ENCODE measurements at regions not wholly inside any gene's neighbourhood (a gene's known extent, or its start where the extent isn't known, plus 50 kb on each side); places are given as distances from the start of the nearest gene placed in this dataset.

DNA sequence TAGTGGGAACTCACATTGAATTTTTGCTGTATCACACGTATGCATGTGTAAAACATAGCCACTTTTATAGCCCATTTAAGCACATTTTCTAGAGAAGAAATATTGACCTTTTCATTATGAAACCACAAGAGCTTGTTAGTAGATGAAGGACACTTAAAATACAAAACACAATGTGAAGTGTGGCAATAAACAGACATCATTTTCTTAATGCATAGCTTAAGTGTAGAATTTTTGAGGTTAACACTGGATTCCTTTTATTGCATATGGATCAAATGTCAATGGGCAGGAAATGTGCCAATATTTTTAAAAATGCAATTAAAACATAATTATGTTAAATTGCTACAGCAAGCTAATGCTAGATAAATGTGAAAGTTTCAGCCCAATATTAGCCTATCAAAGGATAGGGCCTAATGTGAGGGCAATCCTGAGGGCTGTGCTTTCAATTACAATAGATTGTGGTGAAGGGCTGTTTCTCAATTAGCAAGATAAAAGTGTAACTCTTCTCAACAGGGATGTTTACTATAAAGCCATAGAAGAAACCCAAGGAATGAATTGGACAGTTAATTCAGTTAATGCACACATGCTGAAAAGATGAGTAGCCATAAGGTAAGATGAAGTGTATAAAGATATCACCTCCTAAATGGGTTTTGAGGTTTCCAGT lies 489.0 kb upstream of the CDIN1 start:
- 90% methylated on average over 1 of the region's 1 CpG for WGBS
- no peaks in the 10 kb centered on the region for H3K4me1 ChIP-seq

DNA sequence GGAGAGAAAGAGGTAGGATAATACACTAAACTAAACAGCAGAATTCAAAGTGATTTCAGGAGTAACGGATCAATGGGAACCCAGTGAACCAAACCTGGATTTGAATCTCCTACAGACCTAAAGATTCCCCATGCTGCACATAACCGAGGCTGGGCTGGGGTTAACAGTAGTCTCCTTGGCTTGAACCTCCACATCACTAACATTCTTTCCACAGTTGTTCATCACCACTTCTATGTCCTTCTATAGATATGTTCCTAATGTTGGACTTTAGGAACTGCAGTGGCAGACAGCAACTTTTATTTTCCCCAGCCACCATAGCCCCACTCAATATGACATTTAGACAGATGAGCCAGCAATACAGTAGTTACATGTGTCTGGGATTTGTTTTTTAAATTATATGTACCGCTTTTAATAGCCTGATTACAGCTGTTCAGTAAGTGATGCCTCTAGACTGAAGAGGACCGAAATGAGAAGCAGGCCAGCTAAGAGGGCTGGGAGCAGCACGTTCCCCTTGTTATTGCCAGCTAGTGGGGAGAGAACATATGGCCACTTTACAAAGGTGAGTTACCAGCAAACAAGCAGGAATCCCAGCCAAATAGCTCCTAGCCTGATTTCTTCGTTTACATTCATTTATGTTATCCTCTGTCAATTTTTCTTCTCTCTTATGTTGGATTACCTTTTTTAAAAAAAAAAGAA lies 472.6 kb upstream of the CDIN1 start:
- peaks cover 16 to 52% (median 42%) of the 10 kb centered on the region in 4 donors for H3K4me1 ChIP-seq
- WGBS: 64% methylated on average over 6 of the region's 6 CpGs
- no peaks in the 10 kb centered on the region for H3K27me3 ChIP-seq
- DNase-seq (ENCODE audit: extremely low spot score): no peak
- TF ChIP-seq EP300 (IDR thresholded peaks at IDR 0.05) (no peak), POLR2A (IDR thresholded peaks at IDR 0.05; ENCODE audit: low read depth) (no peak), POLR2AphosphoS5 (IDR thresholded peaks at IDR 0.05) (peak in 1 of 2 donors; percentile 36)
- TF ChIP-seq, protein P1, sequence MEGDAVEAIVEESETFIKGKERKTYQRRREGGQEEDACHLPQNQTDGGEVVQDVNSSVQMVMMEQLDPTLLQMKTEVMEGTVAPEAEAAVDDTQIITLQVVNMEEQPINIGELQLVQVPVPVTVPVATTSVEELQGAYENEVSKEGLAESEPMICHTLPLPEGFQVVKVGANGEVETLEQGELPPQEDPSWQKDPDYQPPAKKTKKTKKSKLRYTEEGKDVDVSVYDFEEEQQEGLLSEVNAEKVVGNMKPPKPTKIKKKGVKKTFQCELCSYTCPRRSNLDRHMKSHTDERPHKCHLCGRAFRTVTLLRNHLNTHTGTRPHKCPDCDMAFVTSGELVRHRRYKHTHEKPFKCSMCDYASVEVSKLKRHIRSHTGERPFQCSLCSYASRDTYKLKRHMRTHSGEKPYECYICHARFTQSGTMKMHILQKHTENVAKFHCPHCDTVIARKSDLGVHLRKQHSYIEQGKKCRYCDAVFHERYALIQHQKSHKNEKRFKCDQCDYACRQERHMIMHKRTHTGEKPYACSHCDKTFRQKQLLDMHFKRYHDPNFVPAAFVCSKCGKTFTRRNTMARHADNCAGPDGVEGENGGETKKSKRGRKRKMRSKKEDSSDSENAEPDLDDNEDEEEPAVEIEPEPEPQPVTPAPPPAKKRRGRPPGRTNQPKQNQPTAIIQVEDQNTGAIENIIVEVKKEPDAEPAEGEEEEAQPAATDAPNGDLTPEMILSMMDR (IDR thresholded peaks at IDR 0.05): no peak
- H3K4me3 ChIP-seq: no peak overlapping the region
- H3K9me3 ChIP-seq: no peaks in the 10 kb centered on the region
- no peaks in the 10 kb centered on the region for H3K36me3 ChIP-seq
- intact Hi-C loops (cut with DNase I): no loop called here
- peak overlapping the region; percentile 8 to 60 (median 42) for H3K27ac ChIP-seq (replicated peaks in 1 of 4)

More for the DNA sequence above, 489.0 kb upstream of the CDIN1 start:
- Histone ChIP-seq H3K9me3 (peaks cover 0 to 10% (median under 1%) of the 10 kb centered on the region in 4 donors), H3K27me3 (no peaks in the 10 kb centered on the region), H3K36me3 (no peaks in the 10 kb centered on the region), H3K27ac (replicated peaks in 1 of 4) (no peak overlapping the region), H3K4me3 (no peak overlapping the region)
- intact Hi-C loops (cut with DNase I): no loop called here
- no peak for DNase-seq (ENCODE audit: extremely low spot score)
- TF ChIP-seq EP300 (IDR thresholded peaks at IDR 0.05): no peak
- no peak for TF ChIP-seq POLR2AphosphoS5 (IDR thresholded peaks at IDR 0.05)
- TF ChIP-seq POLR2A (IDR thresholded peaks at IDR 0.05; ENCODE audit: low read depth): no peak
- TF ChIP-seq, protein P1 (IDR thresholded peaks at IDR 0.05): no peak

DNA sequence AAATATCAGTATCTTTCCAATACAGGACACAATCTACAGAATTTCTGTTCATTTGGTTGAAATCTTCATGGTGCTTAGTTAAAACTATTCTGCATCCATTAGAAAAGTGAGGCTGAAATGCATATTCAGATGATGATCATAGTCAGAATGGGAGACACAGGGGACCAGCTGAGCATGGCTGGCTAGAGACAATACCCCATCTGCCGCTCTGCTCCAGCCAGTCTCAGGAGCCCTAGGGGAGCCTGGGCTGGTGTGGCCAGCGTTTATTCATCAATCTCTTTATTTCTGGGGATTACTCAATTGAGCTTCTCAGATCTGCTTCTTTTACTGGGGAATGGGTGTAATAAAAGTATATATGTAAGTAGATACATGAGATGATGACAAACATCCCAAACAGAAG lies 470.9 kb upstream of the CDIN1 start:
- no peaks in the 10 kb centered on the region for H3K27me3 ChIP-seq
- no peak overlapping the region for H3K4me3 ChIP-seq
- H3K36me3 ChIP-seq: no peaks in the 10 kb centered on the region
- 95% methylated on average over 2 of the region's 2 CpGs for WGBS
- H3K27ac ChIP-seq (replicated peaks in 1 of 4): no peak overlapping the region
- intact Hi-C loops (cut with DNase I): no loop called here
- TF ChIP-seq, protein P1 (IDR thresholded peaks at IDR 0.05): no peak
- TF ChIP-seq EP300 (IDR thresholded peaks at IDR 0.05): no peak
- no peak for DNase-seq (ENCODE audit: extremely low spot score)
- no peaks in the 10 kb centered on the region for H3K9me3 ChIP-seq
- H3K4me1 ChIP-seq: peaks cover 16 to 52% (median 37%) of the 10 kb centered on the region in 4 donors

DNA sequence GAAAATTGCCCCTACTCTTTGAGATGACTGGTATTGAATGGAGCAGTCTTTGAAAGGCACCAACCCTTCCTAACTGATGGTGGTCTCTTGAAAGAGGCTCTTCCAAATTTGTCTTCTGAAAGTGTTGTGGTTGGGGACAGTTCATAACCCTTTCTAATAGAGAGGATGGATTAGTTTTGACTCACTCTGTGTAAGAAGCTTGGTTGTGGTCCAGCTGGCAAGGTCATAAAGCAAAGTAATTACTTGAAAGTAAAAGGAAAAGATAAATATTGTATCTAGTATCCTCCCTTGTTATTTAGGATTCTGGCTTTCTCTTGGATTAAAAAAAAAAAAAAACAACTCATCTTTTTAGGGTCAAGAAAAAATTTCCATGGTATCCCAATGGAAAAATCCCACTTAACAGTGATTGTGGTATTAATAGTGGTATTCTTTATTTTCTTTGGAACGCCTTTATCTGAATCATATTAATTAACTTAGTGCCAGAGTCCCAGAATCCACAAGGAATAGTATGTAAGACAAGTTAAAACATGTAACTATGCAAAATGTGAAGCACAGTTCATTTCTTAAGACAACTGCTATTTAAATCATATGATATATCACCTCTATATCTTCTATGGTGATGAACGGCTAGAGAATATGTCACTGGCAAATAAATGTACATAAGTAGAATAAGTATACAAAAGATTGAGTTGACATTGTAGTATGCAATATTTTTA lies 469.3 kb upstream of the CDIN1 start:
- Histone ChIP-seq H3K27ac (replicated peaks in 1 of 4) (peak overlapping the region; percentile 18 to 49 (median 24)), H3K4me3 (no peak overlapping the region), H3K4me1 (peaks cover 16 to 52% (median 37%) of the 10 kb centered on the region in 4 donors), H3K9me3 (no peaks in the 10 kb centered on the region), H3K27me3 (no peaks in the 10 kb centered on the region), H3K36me3 (no peaks in the 10 kb centered on the region)
- WGBS: 28% methylated on average over 2 of the region's 2 CpGs
- no peak for DNase-seq (ENCODE audit: extremely low spot score)
- TF ChIP-seq POLR2A (IDR thresholded peaks at IDR 0.05; ENCODE audit: low read depth) (no peak), POLR2AphosphoS5 (IDR thresholded peaks at IDR 0.05) (no peak), EP300 (IDR thresholded peaks at IDR 0.05) (no peak)
- TF ChIP-seq, protein P1 (IDR thresholded peaks at IDR 0.05): no peak
- intact Hi-C loops (cut with DNase I): no loop called here

All from esophagus muscularis mucosa (tissue), 4 donors.